PC-9 (cell line): ENCODE measurements at regions not wholly inside any gene's neighbourhood (a gene's known extent, or its start where the extent isn't known, plus 50 kb on each side); places are given as distances from the start of the nearest gene placed in this dataset.
"Not testable (repeated sequence)": the region's sequence is repeated elsewhere in the genome, so short reads cannot be mapped to it uniquely, and the experiment has no call there.

Source experiments
- BruUV-seq: library from RNA; stranded (reverse); fragments of 400-500 nt; replicated peaks from 2 replicates; lab custom pipeline; 2021; lab: Mats Ljungman, UMichigan
- CTCF ChIA-PET: fragments of 300-600 bp; sonication (Branson Sonifier 250); formaldehyde crosslinking; loops from one replicate; lab custom pipeline; 2022; ENCODE audit warnings: antibody characterized with exemption; lab: Charles Lee
- POLR2A ChIA-PET: fragments of 300-600 bp; sonication (Branson Sonifier 250); formaldehyde crosslinking; loops from one replicate; lab custom pipeline; 2022; ENCODE audit warnings: antibody characterized with exemption; ENCODE audit not compliant: unreplicated experiment; lab: Charles Lee
- DNase-seq, 2 experiments: peaks; one replicate each; pipeline versions ENCODE4 v3.0.0 to v3.0.0-alpha.2; 2015 to 2022; ENCODE audit warnings: mixed read lengths in 1 of 2
- H2AFZ ChIP-seq: fragments of 200-600 bp; sonication (generic); 2 replicates; pipeline ENCODE4 v1.8.1; 2017; ENCODE audit warnings: antibody characterized with exemption
- H3F3A ChIP-seq: fragments of 200-600 bp; sonication (generic); 2 replicates; pipeline ENCODE4 v1.8.1; 2017; ENCODE audit warnings: antibody characterized with exemption, mild to moderate bottlenecking, low read depth; ENCODE audit not compliant: insufficient read depth
- H3K27ac ChIP-seq: fragments of 200-600 bp; sonication (generic); 2 replicates; pipeline ENCODE4 v1.6.1; 2016; ENCODE audit warnings: mixed run types
- H3K27me3 ChIP-seq: fragments of 200-600 bp; sonication (generic); 2 replicates; pipeline ENCODE4 v1.6.1; 2016; ENCODE audit warnings: low read depth, mixed run types; ENCODE audit not compliant: insufficient read depth
- H3K36me3 ChIP-seq: fragments of 200-600 bp; sonication (generic); 2 replicates; pipeline ENCODE4 v1.6.1; 2016; ENCODE audit warnings: low read depth, mixed run types
- H3K4me1 ChIP-seq: fragments of 200-600 bp; sonication (generic); replicated peaks from 2 replicates; pipeline ENCODE4 v1.6.1; 2016; ENCODE audit warnings: mixed run types; ENCODE audit not compliant: insufficient read depth
- H3K4me2 ChIP-seq: fragments of 200-600 bp; sonication (generic); 2 replicates; pipeline ENCODE4 v1.6.1; 2017; ENCODE audit warnings: mixed run types
- H3K4me3 ChIP-seq: fragments of 200-600 bp; sonication (generic); 2 replicates; pipeline ENCODE4 v1.6.1; 2016; ENCODE audit warnings: mixed run types
- H3K79me2 ChIP-seq: fragments of 200-600 bp; sonication (generic); 2 replicates; pipeline ENCODE4 v1.6.1; 2017; ENCODE audit warnings: low read depth, mixed run types
- H3K9me2 ChIP-seq: fragments of 200-600 bp; sonication (generic); 2 replicates; pipeline ENCODE4 v1.8.1; 2017; ENCODE audit warnings: mild to moderate bottlenecking; ENCODE audit not compliant: insufficient read depth
- H3K9me3 ChIP-seq: fragments of 200-600 bp; sonication (generic); 2 replicates; pipeline ENCODE4 v1.8.1; 2016; ENCODE audit warnings: low read depth; ENCODE audit not compliant: insufficient read depth
- H4K20me1 ChIP-seq: fragments of 200-600 bp; sonication (generic); 2 replicates; pipeline ENCODE4 v1.8.1; 2017; ENCODE audit not compliant: insufficient read depth
- CTCF ChIP-seq: fragments of 200-600 bp; sonication (generic); conservative IDR thresholded peaks from 2 replicates; pipeline ENCODE4 v1.6.1; 2017; ENCODE audit warnings: mixed run types, antibody characterized with exemption, mild to moderate bottlenecking, moderate library complexity
- EZH2 ChIP-seq: fragments of 200-600 bp; sonication (generic); IDR thresholded peaks from 2 replicates; pipeline ENCODE4 v1.8.0; 2017; ENCODE audit warnings: antibody characterized with exemption, low read depth
- intact Hi-C: fragments of 100-400 bp; cut with micrococcal nuclease; formaldehyde crosslinking; loops from one replicate; pipeline ENCODE4 v1.10.0; 2022; ENCODE audit not compliant: unreplicated experiment

GRCh38 chr6:119830069-119830468, 480.5 kb upstream of the MAN1A1 start:
- BruUV-seq, result no TSS peak
- no peak overlapping the region for H3K4me3 ChIP-seq
- H3K36me3 ChIP-seq, result no peaks in the 10 kb centered on the region
- H3K27ac ChIP-seq, result peak overlapping the region; percentile 71
- H2AFZ ChIP-seq, result no peak overlapping the region
- POLR2A ChIA-PET, result interaction anchor here (0.7 kb wide), 1 partner anchor 479 kb away, joined by 4 read pairs; no protein-coding TSS in a partner anchor
- no peaks in the 10 kb centered on the region for H3K9me2 ChIP-seq
- H3K4me1 ChIP-seq, result peaks cover 54% of the 10 kb centered on the region
- intact Hi-C loops, result loop anchor here (1.0 to 10.0 kb wide), 2 partner anchors 103 to 205 kb away; no protein-coding TSS in a partner anchor
- H3F3A ChIP-seq, result peaks cover 10% of the 10 kb centered on the region; the same call in 1 of the 2 replicates
- H3K27me3 ChIP-seq, result no peaks in the 10 kb centered on the region
- peaks cover 14% of the 10 kb centered on the region; the same call in 1 of the 2 replicates for H3K9me3 ChIP-seq
- peak overlapping the region; percentile 23 for H3K4me2 ChIP-seq
- CTCF ChIA-PET, result no interaction called here
- no peak for DNase-seq
- TF ChIP-seq EZH2, result no peak
- TF ChIP-seq CTCF, result no peak
- no peaks in the 10 kb centered on the region for H4K20me1 ChIP-seq
- H3K79me2 ChIP-seq, result no peaks in the 10 kb centered on the region

DNA sequence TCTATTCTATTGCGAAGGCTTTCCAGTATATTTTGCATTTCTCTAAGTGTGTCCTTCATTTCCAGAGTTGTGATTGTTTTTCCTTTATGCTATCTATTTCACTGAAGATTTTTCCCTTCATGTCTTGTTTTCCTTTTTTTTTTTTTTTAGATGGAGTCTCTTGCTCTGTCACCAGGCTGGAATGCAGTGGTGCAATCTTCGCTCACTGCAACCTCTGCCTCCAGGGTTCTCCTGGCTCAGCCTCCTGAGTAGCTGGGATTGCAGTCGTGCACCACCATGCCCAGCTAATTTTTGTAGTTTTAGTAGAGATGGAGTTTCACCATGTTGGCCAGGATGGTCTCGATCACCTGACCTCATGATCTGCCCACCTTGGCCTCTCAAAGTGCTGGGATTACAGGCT, 479.9 kb upstream of the MAN1A1 start:
- H3K4me1 ChIP-seq, result peaks cover 48% of the 10 kb centered on the region
- H3K27ac ChIP-seq, result peak overlapping the region; percentile 71
- H4K20me1 ChIP-seq, H3K9me2 ChIP-seq, H3K36me3 ChIP-seq, H3K4me2 ChIP-seq, H3K79me2 ChIP-seq, BruUV-seq, POLR2A ChIA-PET, H2AFZ ChIP-seq, H3K4me3 ChIP-seq, H3K27me3 ChIP-seq: not testable (repeated sequence)
- CTCF ChIA-PET, result interaction anchor here (0.5 kb wide), 1 partner anchor 12 kb away, joined by 6 read pairs; no protein-coding TSS in a partner anchor
- intact Hi-C loops, result loop anchor here (1.0 kb wide), 1 partner anchor 479 kb away; no protein-coding TSS in a partner anchor
- H3K9me3 ChIP-seq, result peaks cover 14% of the 10 kb centered on the region; the same call in 1 of the 2 replicates
- peak; percentile 55 to 56 for DNase-seq
- peaks cover 10% of the 10 kb centered on the region; the same call in 1 of the 2 replicates for H3F3A ChIP-seq

- intact Hi-C loops, result loop anchor here (1.0 kb wide), 1 partner anchor 479 kb away; no protein-coding TSS in a partner anchor
- Histone ChIP-seq H3K79me2 (no peaks in the 10 kb centered on the region), H3K27me3 (no peaks in the 10 kb centered on the region), H3K9me3 (peaks cover 14% of the 10 kb centered on the region; the same call in 1 of the 2 replicates), H3K36me3 (no peaks in the 10 kb centered on the region), H4K20me1 (no peaks in the 10 kb centered on the region), H3K9me2 (no peaks in the 10 kb centered on the region), H3F3A (peaks cover 6% of the 10 kb centered on the region; the same call in 1 of the 2 replicates), H3K4me3 (no peak overlapping the region), H3K27ac (peak overlapping the region; percentile 71), H3K4me2 (no peak overlapping the region), H3K4me1 (peaks cover 43% of the 10 kb centered on the region), H2AFZ (no peak overlapping the region)
- ChIA-PET CTCF (interaction anchor here (0.5 kb wide), 1 partner anchor 11 kb away, joined by 6 read pairs; no protein-coding TSS in a partner anchor), POLR2A (no interaction called here)
- BruUV-seq, result no TSS peak
- TF ChIP-seq EZH2 (no peak), CTCF (no peak)
- no peak for DNase-seq
Observed at GRCh38 chr6:119829006-119829405, 479.4 kb upstream of the MAN1A1 start.

DNA sequence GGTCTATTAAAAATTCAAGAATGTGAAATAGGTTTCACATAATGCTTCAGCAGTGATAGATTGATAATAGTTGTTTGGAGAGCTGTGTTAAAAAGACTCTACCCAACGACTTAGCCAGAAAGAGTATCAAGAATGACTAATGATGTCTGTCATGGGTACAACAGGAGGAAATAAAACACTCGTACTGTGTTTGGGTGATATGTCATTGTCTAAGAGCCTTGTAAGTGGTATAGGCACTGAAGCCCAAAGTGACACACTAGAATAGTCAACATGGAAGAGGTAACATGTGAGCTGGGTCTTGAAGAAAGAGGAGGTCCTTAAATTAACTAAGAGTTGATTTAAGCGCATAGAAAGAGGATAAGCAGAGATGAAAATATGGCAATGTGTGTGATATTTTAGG, 471.8 kb upstream of the MAN1A1 start:
- no TSS peak for BruUV-seq
- Histone ChIP-seq H3K9me2 (no peaks in the 10 kb centered on the region), H3K9me3 (no peaks in the 10 kb centered on the region), H3K27ac (no peak overlapping the region), H3K36me3 (no peaks in the 10 kb centered on the region), H3K4me2 (no peak overlapping the region), H3K4me3 (no peak overlapping the region), H3K79me2 (no peaks in the 10 kb centered on the region), H3K27me3 (no peaks in the 10 kb centered on the region), H3F3A (no peaks in the 10 kb centered on the region), H3K4me1 (no peaks in the 10 kb centered on the region), H2AFZ (no peak overlapping the region), H4K20me1 (no peaks in the 10 kb centered on the region)
- intact Hi-C loops, result no loop called here
- POLR2A ChIA-PET, result no interaction called here
- DNase-seq, result no peak
- no peak for TF ChIP-seq EZH2
- TF ChIP-seq CTCF, result no peak
- CTCF ChIA-PET, result no interaction called here
